ENCODE measurements at regions not wholly inside any gene's neighbourhood (a gene's known extent, or its start where the extent isn't known, plus 50 kb on each side); places are given as distances from the start of the nearest gene placed in this dataset.

- TF ChIP-seq CTCF (IDR thresholded peaks at IDR 0.05; ENCODE audit: low read depth, low read length, poor library complexity, severe bottlenecking): no peak
- no peak for TF ChIP-seq EZH2phosphoT487 (IDR thresholded peaks at IDR 0.05; ENCODE audit: borderline replicate concordance, low read length)
Measured at GRCh38 chr10:25698638-25699037, 235.4 kb upstream of the MYO3A start.

All from DOHH2 (cell line).